ENCODE measurements at regions not wholly inside any gene's neighbourhood (a gene's known extent, or its start where the extent isn't known, plus 50 kb on each side); places are given as distances from the start of the nearest gene placed in this dataset.

- Mint-ChIP-seq H3K9me3 (peaks cover 3 to 8% (median 4%) of the 10 kb centered on the region in 7 donors), H3K4me3 (no peak overlapping the region), H3K27ac (no peak overlapping the region), H3K4me1 (no peaks in the 10 kb centered on the region), H3K36me3 (no peaks in the 10 kb centered on the region), H3K27me3 (ENCODE audit: low read depth in 3 of 3) (no peaks in the 10 kb centered on the region)
- H3K36me3 ChIP-seq (replicated peaks in 1 of 2; ENCODE audit: control insufficient read depth in 1 of 2, insufficient read depth in 2 of 2, low read length in 2 of 2): no peaks in the 10 kb centered on the region
- H3K4me2 ChIP-seq (replicated peaks; ENCODE audit: extremely low read depth, low read length, poor library complexity, severe bottlenecking): no peak overlapping the region
- no peak for TF ChIP-seq CTCF (IDR thresholded peaks at IDR 0.05)
- intact Hi-C loops (cut with micrococcal nuclease): no loop called here
- H3K4me1 ChIP-seq (ENCODE audit: control insufficient read depth in 1 of 2, insufficient read depth in 2 of 2, low read length in 2 of 2): no peaks in the 10 kb centered on the region
- H2AFZ ChIP-seq (ENCODE audit: insufficient read depth, low read depth, low read length, poor library complexity, severe bottlenecking): no peak overlapping the region
- DNase-seq: no peak
- peaks cover 0 to 4% of the 10 kb centered on the region in 2 donors for H3K9me3 ChIP-seq (replicated peaks in 1 of 2; ENCODE audit: control insufficient read depth in 1 of 2, insufficient read depth in 1 of 2, low read length in 2 of 2)
- H3K27ac ChIP-seq (ENCODE audit: low read depth in 1 of 2, low read length in 2 of 2): no peak overlapping the region
- H3K27me3 ChIP-seq (ENCODE audit: control insufficient read depth in 2 of 2, insufficient read depth in 2 of 2, low read length in 2 of 2): no peaks in the 10 kb centered on the region
- no peak overlapping the region for H3K4me3 ChIP-seq (replicated peaks in 1 of 3; ENCODE audit: low read depth in 2 of 3, low read length in 3 of 3)
- H3K79me2 ChIP-seq (ENCODE audit: insufficient read depth, low read length): no peaks in the 10 kb centered on the region
- H4K20me1 ChIP-seq (ENCODE audit: insufficient read depth, low read length): no peaks in the 10 kb centered on the region
- WGBS (ENCODE audit: insufficient coverage): 100% methylated on average over 1 of the region's 7 CpGs
- no peak overlapping the region for H3K9ac ChIP-seq (ENCODE audit: insufficient read depth, low read length, poor library complexity, severe bottlenecking)
Observed at GRCh38 chr14:29028973-29029582, 262.5 kb downstream of the FOXG1 start.

GRCh38 chr14:29030121-29030520 lies 263.5 kb downstream of the FOXG1 start:
- no peak overlapping the region for H3K4me2 ChIP-seq (replicated peaks; ENCODE audit: extremely low read depth, low read length, poor library complexity, severe bottlenecking)
- H3K27ac Mint-ChIP-seq: no peak overlapping the region
- intact Hi-C loops (cut with micrococcal nuclease): no loop called here
- H3K4me3 ChIP-seq (replicated peaks in 1 of 3; ENCODE audit: low read depth in 2 of 3, low read length in 3 of 3): no peak overlapping the region
- no peaks in the 10 kb centered on the region for H3K36me3 ChIP-seq (replicated peaks in 1 of 2; ENCODE audit: control insufficient read depth in 1 of 2, insufficient read depth in 2 of 2, low read length in 2 of 2)
- H3K4me1 Mint-ChIP-seq: no peaks in the 10 kb centered on the region
- no peak overlapping the region for H3K9ac ChIP-seq (ENCODE audit: insufficient read depth, low read length, poor library complexity, severe bottlenecking)
- no peaks in the 10 kb centered on the region for H3K79me2 ChIP-seq (ENCODE audit: insufficient read depth, low read length)
- peaks cover 0 to 8% (median 4%) of the 10 kb centered on the region in 7 donors for H3K9me3 Mint-ChIP-seq
- no peak overlapping the region for H3K27ac ChIP-seq (ENCODE audit: low read depth in 1 of 2, low read length in 2 of 2)
- no peak overlapping the region for H3K4me3 Mint-ChIP-seq
- no peaks in the 10 kb centered on the region for H3K27me3 ChIP-seq (ENCODE audit: control insufficient read depth in 2 of 2, insufficient read depth in 2 of 2, low read length in 2 of 2)
- H3K36me3 Mint-ChIP-seq: no peaks in the 10 kb centered on the region
- no peak for TF ChIP-seq CTCF (IDR thresholded peaks at IDR 0.05)
- H4K20me1 ChIP-seq (ENCODE audit: insufficient read depth, low read length): no peaks in the 10 kb centered on the region
- no peak overlapping the region for H2AFZ ChIP-seq (ENCODE audit: insufficient read depth, low read depth, low read length, poor library complexity, severe bottlenecking)
- DNase-seq: no peak
- H3K27me3 Mint-ChIP-seq (ENCODE audit: low read depth in 3 of 3): no peaks in the 10 kb centered on the region
- no CpG with 5 or more reads among the region's 2 CpGs for WGBS (ENCODE audit: insufficient coverage)
- H3K9me3 ChIP-seq (replicated peaks in 1 of 2; ENCODE audit: control insufficient read depth in 1 of 2, insufficient read depth in 1 of 2, low read length in 2 of 2): peaks cover 0 to 4% of the 10 kb centered on the region in 2 donors
- no peaks in the 10 kb centered on the region for H3K4me1 ChIP-seq (ENCODE audit: control insufficient read depth in 1 of 2, insufficient read depth in 2 of 2, low read length in 2 of 2)
